ENCODE measurements at regions not wholly inside any gene's neighbourhood (a gene's known extent, or its start where the extent isn't known, plus 50 kb on each side); places are given as distances from the start of the nearest gene placed in this dataset.

DNA sequence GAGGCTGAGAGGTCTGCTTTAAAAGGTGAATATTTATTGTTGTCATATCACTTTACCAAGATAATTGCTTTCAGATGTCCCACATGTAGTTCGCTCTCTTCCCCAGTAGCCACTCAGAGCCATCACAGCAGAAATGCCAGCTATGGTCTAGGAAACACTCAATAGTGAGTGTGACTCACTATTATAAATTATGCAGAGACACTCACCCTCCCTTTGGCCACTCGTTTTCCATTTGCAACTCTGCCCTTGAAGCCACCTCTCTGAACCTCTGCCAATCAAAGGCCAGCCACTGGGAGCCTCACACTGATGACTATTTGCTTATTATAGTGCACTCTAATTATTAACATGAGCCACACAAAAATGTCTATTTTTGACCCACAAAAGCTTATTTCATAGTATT, 328.1 kb upstream of the ATP10A start:
- TF ChIP-seq, protein P1, sequence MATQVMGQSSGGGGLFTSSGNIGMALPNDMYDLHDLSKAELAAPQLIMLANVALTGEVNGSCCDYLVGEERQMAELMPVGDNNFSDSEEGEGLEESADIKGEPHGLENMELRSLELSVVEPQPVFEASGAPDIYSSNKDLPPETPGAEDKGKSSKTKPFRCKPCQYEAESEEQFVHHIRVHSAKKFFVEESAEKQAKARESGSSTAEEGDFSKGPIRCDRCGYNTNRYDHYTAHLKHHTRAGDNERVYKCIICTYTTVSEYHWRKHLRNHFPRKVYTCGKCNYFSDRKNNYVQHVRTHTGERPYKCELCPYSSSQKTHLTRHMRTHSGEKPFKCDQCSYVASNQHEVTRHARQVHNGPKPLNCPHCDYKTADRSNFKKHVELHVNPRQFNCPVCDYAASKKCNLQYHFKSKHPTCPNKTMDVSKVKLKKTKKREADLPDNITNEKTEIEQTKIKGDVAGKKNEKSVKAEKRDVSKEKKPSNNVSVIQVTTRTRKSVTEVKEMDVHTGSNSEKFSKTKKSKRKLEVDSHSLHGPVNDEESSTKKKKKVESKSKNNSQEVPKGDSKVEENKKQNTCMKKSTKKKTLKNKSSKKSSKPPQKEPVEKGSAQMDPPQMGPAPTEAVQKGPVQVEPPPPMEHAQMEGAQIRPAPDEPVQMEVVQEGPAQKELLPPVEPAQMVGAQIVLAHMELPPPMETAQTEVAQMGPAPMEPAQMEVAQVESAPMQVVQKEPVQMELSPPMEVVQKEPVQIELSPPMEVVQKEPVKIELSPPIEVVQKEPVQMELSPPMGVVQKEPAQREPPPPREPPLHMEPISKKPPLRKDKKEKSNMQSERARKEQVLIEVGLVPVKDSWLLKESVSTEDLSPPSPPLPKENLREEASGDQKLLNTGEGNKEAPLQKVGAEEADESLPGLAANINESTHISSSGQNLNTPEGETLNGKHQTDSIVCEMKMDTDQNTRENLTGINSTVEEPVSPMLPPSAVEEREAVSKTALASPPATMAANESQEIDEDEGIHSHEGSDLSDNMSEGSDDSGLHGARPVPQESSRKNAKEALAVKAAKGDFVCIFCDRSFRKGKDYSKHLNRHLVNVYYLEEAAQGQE (IDR thresholded peaks at IDR 0.05; ENCODE audit: insufficient read depth in 1 of 2, low read depth in 2 of 2, low read length in 2 of 2): no peak
- no peak for TF ChIP-seq TAF1 (IDR thresholded peaks at IDR 0.05; ENCODE audit: borderline replicate concordance, insufficient read depth, low read length)
